ENCODE measurements at regions not wholly inside any gene's neighbourhood (a gene's known extent, or its start where the extent isn't known, plus 50 kb on each side); places are given as distances from the start of the nearest gene placed in this dataset.
A peak's percentile ranks its signal among the peaks of the same experiment; 100 is the strongest.

DNA sequence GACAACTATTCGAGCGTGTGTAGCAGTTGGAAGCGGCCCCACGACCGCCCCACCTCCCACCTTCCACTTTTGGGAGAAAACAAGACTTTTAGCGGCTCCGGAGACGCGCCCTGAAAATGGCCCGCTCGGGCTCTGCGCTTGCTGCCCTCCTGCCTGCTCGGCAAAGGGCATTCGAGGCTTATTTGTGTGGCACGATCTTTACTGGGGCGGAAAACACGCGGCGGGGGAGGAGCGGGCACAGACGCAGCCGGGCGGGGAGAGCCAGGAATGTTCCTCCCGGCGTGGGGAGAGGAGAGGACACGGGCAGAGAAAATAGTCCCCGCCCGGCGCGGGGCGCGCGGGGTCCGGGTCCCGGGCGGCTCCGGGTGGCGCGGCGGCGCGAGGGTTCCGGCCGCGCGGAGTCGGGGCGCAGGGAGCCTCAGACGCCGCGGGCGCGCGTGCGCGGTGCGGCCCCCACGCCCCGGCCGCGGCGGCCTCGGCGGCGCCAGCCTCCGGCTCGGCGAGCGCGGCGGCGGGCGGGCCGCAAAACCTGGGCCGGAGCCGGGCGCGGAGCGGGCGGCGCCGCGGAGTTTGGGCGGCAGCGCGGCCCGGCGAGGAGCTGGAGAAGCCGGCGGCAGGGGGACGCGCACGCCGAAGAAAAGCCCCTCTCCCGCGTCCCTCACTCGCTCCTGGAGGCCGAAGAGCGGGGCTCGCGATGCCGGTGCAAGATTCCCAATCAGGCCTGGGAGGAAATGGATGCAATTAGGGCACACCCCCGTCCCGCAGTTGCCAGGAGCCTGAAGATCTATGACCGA, 90.0 kb upstream of the ARID1B start (continued):
- TF ChIP-seq ZFP36 (IDR thresholded peaks at IDR 0.05; ENCODE audit: borderline replicate concordance, partially characterized antibody): no peak
- TF ChIP-seq NPAS2 (CRISPR knock-in tag; IDR thresholded peaks at IDR 0.05; ENCODE audit: borderline replicate concordance): no peak
- TF ChIP-seq TFCP2L1 (CRISPR knock-in tag; IDR thresholded peaks at IDR 0.05): no peak
- TF ChIP-seq RCOR1 (IDR thresholded peaks at IDR 0.05; ENCODE audit: low read depth, low read length): no peak
- TF ChIP-seq NFE2L2 (conservative IDR thresholded peaks at IDR 0.05; ENCODE audit: low read length): no peak
- TF ChIP-seq FOXS1 (CRISPR knock-in tag; IDR thresholded peaks at IDR 0.05): no peak
- TF ChIP-seq, protein P1, sequence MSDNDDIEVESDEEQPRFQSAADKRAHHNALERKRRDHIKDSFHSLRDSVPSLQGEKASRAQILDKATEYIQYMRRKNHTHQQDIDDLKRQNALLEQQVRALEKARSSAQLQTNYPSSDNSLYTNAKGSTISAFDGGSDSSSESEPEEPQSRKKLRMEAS (IDR thresholded peaks at IDR 0.05): peak; percentile 46; the same call in 1 of the 2 replicates
- no peak for TF ChIP-seq FOSL2 (IDR thresholded peaks at IDR 0.05)
- no peak for TF ChIP-seq FOSL2 (CRISPR knock-in tag; IDR thresholded peaks at IDR 0.05)
- TF ChIP-seq, protein P2, sequence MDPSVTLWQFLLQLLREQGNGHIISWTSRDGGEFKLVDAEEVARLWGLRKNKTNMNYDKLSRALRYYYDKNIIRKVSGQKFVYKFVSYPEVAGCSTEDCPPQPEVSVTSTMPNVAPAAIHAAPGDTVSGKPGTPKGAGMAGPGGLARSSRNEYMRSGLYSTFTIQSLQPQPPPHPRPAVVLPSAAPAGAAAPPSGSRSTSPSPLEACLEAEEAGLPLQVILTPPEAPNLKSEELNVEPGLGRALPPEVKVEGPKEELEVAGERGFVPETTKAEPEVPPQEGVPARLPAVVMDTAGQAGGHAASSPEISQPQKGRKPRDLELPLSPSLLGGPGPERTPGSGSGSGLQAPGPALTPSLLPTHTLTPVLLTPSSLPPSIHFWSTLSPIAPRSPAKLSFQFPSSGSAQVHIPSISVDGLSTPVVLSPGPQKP (IDR thresholded peaks at IDR 0.05; ENCODE audit: low read depth, low read length): no peak
- TF ChIP-seq TP53 (CRISPR knock-in tag; IDR thresholded peaks at IDR 0.05): 0 out of 2 replicates have a peak, but pooled peaks have one; percentile 20
- TF ChIP-seq EHMT2 (IDR thresholded peaks at IDR 0.05; ENCODE audit: low read depth): no peak
- TF ChIP-seq GATA3 (IDR thresholded peaks at IDR 0.05; ENCODE audit: borderline replicate concordance): 0 out of 2 replicates have a peak, but pooled peaks have one; percentile 17
- TF ChIP-seq, protein P3, sequence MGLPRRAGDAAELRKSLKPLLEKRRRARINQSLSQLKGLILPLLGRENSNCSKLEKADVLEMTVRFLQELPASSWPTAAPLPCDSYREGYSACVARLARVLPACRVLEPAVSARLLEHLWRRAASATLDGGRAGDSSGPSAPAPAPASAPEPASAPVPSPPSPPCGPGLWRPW (IDR thresholded peaks at IDR 0.05): no peak
- 0 out of 3 replicates have a peak, but pooled peaks have one; percentile 9 for TF ChIP-seq SMC3 (IDR thresholded peaks at IDR 0.05)
- TF ChIP-seq ZSCAN20 (CRISPR knock-in tag; IDR thresholded peaks at IDR 0.05): no peak

DNA sequence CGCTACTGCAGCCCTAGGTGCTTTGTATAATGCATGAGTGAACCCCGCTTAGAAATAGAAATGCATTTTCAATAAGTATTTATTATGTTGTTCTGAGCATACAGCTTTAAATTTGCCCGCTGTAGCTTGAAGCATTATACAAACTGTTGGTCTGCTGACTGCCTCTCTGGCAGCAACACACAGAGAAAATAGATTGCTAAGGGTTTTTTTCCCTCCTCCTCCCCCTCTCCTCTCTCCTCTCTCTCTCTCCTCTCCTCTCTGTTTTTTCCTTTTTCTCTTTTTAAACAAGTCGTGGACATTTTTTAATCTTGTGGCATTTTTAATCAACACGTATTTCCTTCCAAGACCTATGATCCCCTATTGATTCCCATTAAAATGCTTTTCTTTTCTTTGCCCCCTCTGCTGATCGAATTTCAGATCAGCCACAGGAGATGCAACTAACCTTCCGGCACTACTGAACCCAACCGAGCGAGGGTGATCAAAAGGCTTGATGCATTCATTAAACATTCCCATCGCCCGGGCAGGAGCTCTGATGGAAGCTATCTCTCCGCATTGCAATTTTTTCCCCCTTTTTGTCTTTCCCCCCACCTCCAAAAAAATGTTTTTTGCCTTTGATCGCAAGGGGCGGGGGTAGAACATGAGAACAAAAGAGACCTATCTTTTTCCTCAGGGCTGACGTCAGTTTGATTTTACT, 90.7 kb upstream of the ARID1B start:
- H3K4me2 ChIP-seq: peak overlapping the region; percentile 99
- CTCF ChIA-PET: interaction anchor here (0.6 to 1.4 kb wide), 5 partner anchors 15 to 257 kb away, joined by 3 read pairs; no protein-coding TSS in a partner anchor
- FAIRE-seq: no peak

More for the DNA sequence above, 90.7 kb upstream of the ARID1B start:
- DNase-seq (ENCODE audit: low read depth in 1 of 2, low spot score in 1 of 2) (peak; percentile 26 to 50), ATAC-seq (peak; percentile 74 to 86)
- Histone ChIP-seq H3K9me3 (no peaks in the 10 kb centered on the region), H3K4me3 (peak overlapping the region; percentile 92), H3K27ac (peak overlapping the region; percentile 98 to 100), H3K4me1 (peaks cover 10% of the 10 kb centered on the region)
- TF ChIP-seq CBX8 (IDR thresholded peaks at IDR 0.05): no peak
- peak in 1 of 2 experiments; percentile 0; a peak in 1 of 5 replicates for TF ChIP-seq RAD21 (conservative IDR thresholded peaks at IDR 0.05 in 1 of 2, IDR thresholded peaks at IDR 0.05 in 1 of 2)
- TF ChIP-seq, protein P4, sequence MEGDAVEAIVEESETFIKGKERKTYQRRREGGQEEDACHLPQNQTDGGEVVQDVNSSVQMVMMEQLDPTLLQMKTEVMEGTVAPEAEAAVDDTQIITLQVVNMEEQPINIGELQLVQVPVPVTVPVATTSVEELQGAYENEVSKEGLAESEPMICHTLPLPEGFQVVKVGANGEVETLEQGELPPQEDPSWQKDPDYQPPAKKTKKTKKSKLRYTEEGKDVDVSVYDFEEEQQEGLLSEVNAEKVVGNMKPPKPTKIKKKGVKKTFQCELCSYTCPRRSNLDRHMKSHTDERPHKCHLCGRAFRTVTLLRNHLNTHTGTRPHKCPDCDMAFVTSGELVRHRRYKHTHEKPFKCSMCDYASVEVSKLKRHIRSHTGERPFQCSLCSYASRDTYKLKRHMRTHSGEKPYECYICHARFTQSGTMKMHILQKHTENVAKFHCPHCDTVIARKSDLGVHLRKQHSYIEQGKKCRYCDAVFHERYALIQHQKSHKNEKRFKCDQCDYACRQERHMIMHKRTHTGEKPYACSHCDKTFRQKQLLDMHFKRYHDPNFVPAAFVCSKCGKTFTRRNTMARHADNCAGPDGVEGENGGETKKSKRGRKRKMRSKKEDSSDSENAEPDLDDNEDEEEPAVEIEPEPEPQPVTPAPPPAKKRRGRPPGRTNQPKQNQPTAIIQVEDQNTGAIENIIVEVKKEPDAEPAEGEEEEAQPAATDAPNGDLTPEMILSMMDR (IDR thresholded peaks at IDR 0.05): 0 out of 3 replicates have a peak, but pooled peaks have one; percentile 9
- 3% methylated on average over 14 of the region's 15 CpGs for WGBS (ENCODE audit: missing lambda C conversion rate)
- POLR2A ChIA-PET: interaction anchor here (0.8 to 2.3 kb wide), 7 partner anchors 14 to 496 kb away, joined by 3 to 18 read pairs (median 6); partner anchors contain the start of gene ARID1B

Data from A549 (cell line).